Thyroid gland (tissue), 4 donors: ENCODE measurements at regions not wholly inside any gene's neighbourhood (a gene's known extent, or its start where the extent isn't known, plus 50 kb on each side); places are given as distances from the start of the nearest gene placed in this dataset.

Experiments used
- DNase-seq, 2 donors: peaks; one replicate each; pipeline ENCODE4 v3.0.0-alpha.2; 2019
- H3K27ac ChIP-seq, 3 donors: fragments of 200-600 bp; sonication (generic); 1 replicate in 2 of 3; 2 replicates in 1 of 3; pipeline ENCODE4 v1.5.1; 2016 to 2019; ENCODE audit warnings: mild to moderate bottlenecking in 1 of 3, moderate library complexity in 1 of 3
- H3K27me3 ChIP-seq: fragments of 200-600 bp; sonication (generic); one replicate; pipeline ENCODE4 v1.5.1; 2019
- H3K36me3 ChIP-seq, 2 donors: fragments of 200-600 bp; sonication (generic); one replicate each; pipeline ENCODE4 v1.5.1; 2016 to 2019
- H3K4me1 ChIP-seq, 2 donors: fragments of 200-600 bp; sonication (generic); one replicate each; pipeline ENCODE4 v1.5.1; 2017 to 2019
- H3K4me3 ChIP-seq, 3 donors: fragments of 200-600 bp; sonication (generic); replicated peaks in 1 of 3; 1 replicate in 2 of 3; 2 replicates in 1 of 3; pipeline ENCODE4 v1.5.1; 2016; ENCODE audit warnings: mild to moderate bottlenecking in 1 of 3
- H3K9me3 ChIP-seq: fragments of 200-600 bp; sonication (generic); one replicate; pipeline ENCODE4 v1.5.1; 2017
- POLR2A ChIP-seq, 2 donors: fragments of 450-650 bp; IDR thresholded peaks; one replicate each; pipeline ENCODE4 v1.6.1; 2017; ENCODE audit warnings: antibody characterized with exemption in 2 of 2, mild to moderate bottlenecking in 2 of 2, moderate library complexity in 1 of 2
- WGBS, 2 donors: methylation state at CpG; one replicate each; pipeline ENCODE4 v1.1.5; 2017; 5-methylcytosine and 5-hydroxymethylcytosine counted together
- intact Hi-C: fragments of 100-400 bp; cut with DNase I; formaldehyde crosslinking; loops from one replicate; pipeline ENCODE4 v1.15.1; 2023
- TF ChIP-seq, protein P1 (sequence below), 6 experiments: fragments of 200-600 bp in 3 of 6; fragments of 450-650 bp in 3 of 6; sonication (generic) in 3 of 6; IDR thresholded peaks; one replicate each; pipeline ENCODE4 v1.5.1; 2016 to 2019; ENCODE audit warnings: antibody characterized with exemption in 6 of 6, mild to moderate bottlenecking in 2 of 6, inconsistent platforms in 1 of 6, moderate library complexity in 1 of 6

DNA sequence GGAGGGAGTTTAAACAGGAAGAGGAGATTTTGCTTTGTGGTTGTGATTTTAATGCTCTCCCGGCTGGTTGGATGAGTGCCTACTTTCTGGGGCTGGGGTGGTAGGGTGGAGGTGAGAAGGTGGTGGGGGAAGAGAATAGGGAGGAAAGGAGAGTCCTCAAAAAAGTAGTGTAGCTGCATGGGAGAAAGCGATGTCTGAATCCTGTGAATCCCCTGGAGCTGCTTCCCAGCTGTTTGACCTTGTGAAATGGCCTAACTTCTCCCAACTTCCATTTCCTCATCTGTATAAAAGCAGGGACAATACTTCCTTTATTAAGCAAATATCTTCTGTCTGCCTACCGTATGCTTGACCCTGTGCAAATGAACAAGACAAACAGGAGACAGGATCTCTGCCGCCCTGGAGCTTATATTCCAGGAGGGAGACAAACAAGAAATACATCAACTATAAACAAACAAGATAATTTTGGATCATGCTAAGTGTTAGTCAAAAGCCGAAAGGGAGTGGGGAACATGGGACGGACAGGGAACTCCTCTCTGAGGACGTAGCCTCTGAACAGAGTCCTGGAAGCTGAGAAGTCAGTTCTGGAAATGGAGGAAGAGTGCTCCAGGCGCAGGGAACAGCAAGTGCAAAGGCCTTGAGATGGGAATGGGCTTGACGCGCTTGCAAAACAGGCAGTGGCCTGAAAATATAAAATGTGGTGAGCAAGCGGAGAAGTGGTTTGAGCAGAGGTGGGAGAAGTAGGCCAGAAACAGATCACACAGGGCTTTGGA lies 103.5 kb downstream of the SPRY4 start:
- WGBS, 2 donors, result 72 to 76% methylated on average over 11 of the region's 11 CpGs
- Histone ChIP-seq H3K4me3 (no peak overlapping the region), H3K4me1 (peaks cover 0 to 3% of the 10 kb centered on the region in 2 donors), H3K27ac (no peak overlapping the region), H3K36me3 (no peaks in the 10 kb centered on the region), H3K27me3 (no peaks in the 10 kb centered on the region), H3K9me3 (no peaks in the 10 kb centered on the region)
- DNase-seq, result no peak
- intact Hi-C loops, result no loop called here
- TF ChIP-seq, protein P1, sequence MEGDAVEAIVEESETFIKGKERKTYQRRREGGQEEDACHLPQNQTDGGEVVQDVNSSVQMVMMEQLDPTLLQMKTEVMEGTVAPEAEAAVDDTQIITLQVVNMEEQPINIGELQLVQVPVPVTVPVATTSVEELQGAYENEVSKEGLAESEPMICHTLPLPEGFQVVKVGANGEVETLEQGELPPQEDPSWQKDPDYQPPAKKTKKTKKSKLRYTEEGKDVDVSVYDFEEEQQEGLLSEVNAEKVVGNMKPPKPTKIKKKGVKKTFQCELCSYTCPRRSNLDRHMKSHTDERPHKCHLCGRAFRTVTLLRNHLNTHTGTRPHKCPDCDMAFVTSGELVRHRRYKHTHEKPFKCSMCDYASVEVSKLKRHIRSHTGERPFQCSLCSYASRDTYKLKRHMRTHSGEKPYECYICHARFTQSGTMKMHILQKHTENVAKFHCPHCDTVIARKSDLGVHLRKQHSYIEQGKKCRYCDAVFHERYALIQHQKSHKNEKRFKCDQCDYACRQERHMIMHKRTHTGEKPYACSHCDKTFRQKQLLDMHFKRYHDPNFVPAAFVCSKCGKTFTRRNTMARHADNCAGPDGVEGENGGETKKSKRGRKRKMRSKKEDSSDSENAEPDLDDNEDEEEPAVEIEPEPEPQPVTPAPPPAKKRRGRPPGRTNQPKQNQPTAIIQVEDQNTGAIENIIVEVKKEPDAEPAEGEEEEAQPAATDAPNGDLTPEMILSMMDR (IDR thresholded peaks at IDR 0.05), result no peak
- TF ChIP-seq POLR2A (IDR thresholded peaks at IDR 0.05), result no peak

DNA sequence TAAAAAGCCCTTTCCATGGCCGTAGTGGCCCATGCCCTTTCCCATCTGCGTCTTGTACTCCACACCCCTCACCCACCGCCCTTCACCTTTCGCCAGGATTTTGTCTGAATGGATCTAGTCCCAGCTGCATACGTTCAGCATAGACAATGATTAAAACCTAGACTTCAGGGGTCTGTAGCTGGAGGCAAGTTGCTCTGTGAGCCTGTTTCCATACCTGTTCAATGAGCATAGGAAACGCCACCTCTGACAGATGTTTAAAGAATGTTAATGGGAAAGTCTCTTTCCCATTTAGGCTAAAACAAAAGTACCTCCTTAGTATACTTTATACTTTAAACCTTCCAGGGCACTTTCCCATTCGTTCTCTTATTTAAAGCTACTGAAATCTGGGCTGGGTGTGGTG lies 105.7 kb downstream of the SPRY4 start:
- H3K4me3 ChIP-seq, result no peak overlapping the region
- no peaks in the 10 kb centered on the region for H3K36me3 ChIP-seq
- no peak for DNase-seq
- no peaks in the 10 kb centered on the region for H3K27me3 ChIP-seq
- intact Hi-C loops, result no loop called here
- TF ChIP-seq, protein P1 (IDR thresholded peaks at IDR 0.05), result no peak
- no peak for TF ChIP-seq POLR2A (IDR thresholded peaks at IDR 0.05)
- H3K4me1 ChIP-seq, result peaks cover 0 to 3% of the 10 kb centered on the region in 2 donors
- no peaks in the 10 kb centered on the region for H3K9me3 ChIP-seq
- no peak overlapping the region for H3K27ac ChIP-seq
- 95% methylated on average over 7 of the region's 7 CpGs for WGBS, 2 donors

DNA sequence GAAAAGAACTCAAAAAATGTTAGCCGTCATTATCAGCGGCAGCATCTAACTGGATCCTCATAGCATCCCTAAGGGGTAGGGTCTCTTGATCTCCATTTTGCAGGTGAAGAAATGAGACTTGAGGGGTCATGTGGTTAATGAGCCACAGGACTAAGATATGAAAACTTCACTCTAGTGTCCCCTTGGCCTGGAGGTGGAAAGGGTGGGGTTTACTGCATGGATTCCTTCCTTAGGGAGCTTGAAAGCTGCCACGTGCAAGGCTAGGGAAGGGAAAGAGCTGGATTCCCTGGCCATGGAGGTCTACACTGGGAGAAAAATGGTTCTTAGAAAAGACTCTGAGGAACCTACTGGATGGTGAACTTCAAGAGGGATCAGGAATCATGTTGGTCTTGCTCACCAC lies 107.9 kb downstream of the SPRY4 start:
- no peak overlapping the region for H3K27ac ChIP-seq
- no peak overlapping the region for H3K4me3 ChIP-seq
- H3K4me1 ChIP-seq, result peaks cover 0 to 3% of the 10 kb centered on the region in 2 donors
- DNase-seq, result no peak
- no peaks in the 10 kb centered on the region for H3K27me3 ChIP-seq
- 83 to 88% methylated on average over 3 of the region's 3 CpGs for WGBS, 2 donors
- intact Hi-C loops, result no loop called here
- no peaks in the 10 kb centered on the region for H3K36me3 ChIP-seq
- TF ChIP-seq, protein P1 (IDR thresholded peaks at IDR 0.05), result no peak
- TF ChIP-seq POLR2A (IDR thresholded peaks at IDR 0.05), result no peak
- H3K9me3 ChIP-seq, result no peaks in the 10 kb centered on the region

DNA sequence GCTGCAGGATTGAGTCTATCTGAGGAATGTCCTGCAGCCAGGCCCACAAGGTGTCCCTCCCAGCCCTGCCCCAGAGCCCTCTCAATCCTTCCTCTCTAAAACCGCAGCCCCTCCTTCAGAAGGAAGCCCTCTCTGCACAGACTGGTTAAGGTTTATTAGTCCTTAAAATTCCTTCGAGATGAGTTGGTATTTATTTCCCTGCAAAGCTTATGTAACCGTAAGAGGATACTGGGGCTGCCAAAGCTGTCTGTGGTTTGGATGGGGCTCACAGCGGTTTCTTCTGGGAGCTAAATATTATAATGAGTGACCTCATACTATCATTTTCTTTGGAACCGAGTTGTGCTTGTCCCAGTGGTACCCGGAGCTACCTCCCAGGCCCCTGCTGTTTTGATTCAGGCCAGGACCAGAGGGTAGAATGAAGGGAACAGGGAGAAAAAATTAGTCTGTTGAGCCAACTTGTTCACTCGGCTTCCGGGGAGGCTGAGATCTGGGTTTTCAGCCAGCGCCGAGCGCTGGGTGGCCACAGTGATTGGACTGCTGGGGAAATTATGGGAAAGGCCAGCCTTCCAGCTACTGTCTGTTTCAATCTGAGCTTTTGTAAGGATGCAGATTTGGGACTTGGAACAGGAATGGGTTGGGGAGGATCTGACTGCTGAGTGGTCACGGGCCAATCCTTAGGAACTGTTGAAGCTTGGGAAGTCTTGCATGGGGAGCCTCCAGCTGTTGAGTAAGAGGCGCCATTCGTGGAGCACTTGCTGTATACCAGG lies 107.5 kb downstream of the NDFIP1 start:
- peak; percentile 15 to 16 for DNase-seq
- Histone ChIP-seq H3K4me3 (no peak overlapping the region), H3K27ac (no peak overlapping the region), H3K4me1 (peaks cover 0 to 3% of the 10 kb centered on the region in 2 donors), H3K9me3 (no peaks in the 10 kb centered on the region), H3K27me3 (no peaks in the 10 kb centered on the region), H3K36me3 (no peaks in the 10 kb centered on the region)
- intact Hi-C loops, result no loop called here
- WGBS, 2 donors, result 61 to 62% methylated on average over 14 of the region's 14 CpGs
- TF ChIP-seq POLR2A (IDR thresholded peaks at IDR 0.05), result no peak
- TF ChIP-seq, protein P1 (IDR thresholded peaks at IDR 0.05), result no peak

DNA sequence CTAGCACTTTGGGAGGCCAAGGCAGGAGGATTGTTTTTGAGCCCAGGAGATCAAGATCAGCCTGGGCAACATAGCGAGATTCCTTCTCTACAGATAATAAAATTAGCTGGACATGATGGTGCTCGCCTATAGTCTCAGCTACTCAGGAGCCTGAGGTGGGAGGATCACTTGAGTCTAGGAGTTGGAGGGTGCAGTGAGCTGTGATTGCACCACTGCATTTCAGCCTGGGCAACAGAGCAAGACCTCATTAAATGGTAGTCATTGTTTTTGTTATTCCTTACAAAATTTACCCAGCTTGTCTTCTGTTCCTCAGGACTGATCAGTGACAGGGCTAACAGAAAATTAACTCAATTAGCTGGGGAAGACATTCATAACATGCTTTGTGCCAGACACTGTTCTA lies 104.5 kb downstream of the NDFIP1 start:
- intact Hi-C loops, result no loop called here
- Histone ChIP-seq H3K27ac (no peak overlapping the region), H3K4me1 (peaks cover 0 to 3% of the 10 kb centered on the region in 2 donors), H3K36me3 (no peaks in the 10 kb centered on the region), H3K27me3 (no peaks in the 10 kb centered on the region), H3K9me3 (no peaks in the 10 kb centered on the region), H3K4me3 (no peak overlapping the region)
- 92 to 100% methylated on average over 2 of the region's 2 CpGs for WGBS, 2 donors
- no peak for DNase-seq
- no peak for TF ChIP-seq POLR2A (IDR thresholded peaks at IDR 0.05)
